ENCODE measurements at regions not wholly inside any gene's neighbourhood (a gene's known extent, or its start where the extent isn't known, plus 50 kb on each side); places are given as distances from the start of the nearest gene placed in this dataset.

GRCh38 chr3:181075098-181075497 lies 85.6 kb upstream of the DNAJC19 start:
- DNase-seq (ENCODE audit: low read depth), result no peak
- no peak overlapping the region for H3K4me3 ChIP-seq (ENCODE audit: low read depth, low read length)
- TF ChIP-seq, protein P1, sequence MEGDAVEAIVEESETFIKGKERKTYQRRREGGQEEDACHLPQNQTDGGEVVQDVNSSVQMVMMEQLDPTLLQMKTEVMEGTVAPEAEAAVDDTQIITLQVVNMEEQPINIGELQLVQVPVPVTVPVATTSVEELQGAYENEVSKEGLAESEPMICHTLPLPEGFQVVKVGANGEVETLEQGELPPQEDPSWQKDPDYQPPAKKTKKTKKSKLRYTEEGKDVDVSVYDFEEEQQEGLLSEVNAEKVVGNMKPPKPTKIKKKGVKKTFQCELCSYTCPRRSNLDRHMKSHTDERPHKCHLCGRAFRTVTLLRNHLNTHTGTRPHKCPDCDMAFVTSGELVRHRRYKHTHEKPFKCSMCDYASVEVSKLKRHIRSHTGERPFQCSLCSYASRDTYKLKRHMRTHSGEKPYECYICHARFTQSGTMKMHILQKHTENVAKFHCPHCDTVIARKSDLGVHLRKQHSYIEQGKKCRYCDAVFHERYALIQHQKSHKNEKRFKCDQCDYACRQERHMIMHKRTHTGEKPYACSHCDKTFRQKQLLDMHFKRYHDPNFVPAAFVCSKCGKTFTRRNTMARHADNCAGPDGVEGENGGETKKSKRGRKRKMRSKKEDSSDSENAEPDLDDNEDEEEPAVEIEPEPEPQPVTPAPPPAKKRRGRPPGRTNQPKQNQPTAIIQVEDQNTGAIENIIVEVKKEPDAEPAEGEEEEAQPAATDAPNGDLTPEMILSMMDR (conservative IDR thresholded peaks at IDR 0.05; ENCODE audit: low read depth, low read length), result no peak

GRCh38 chr3:181066143-181067087 lies 76.9 kb upstream of the DNAJC19 start:
- no peak overlapping the region for H3K4me3 ChIP-seq (ENCODE audit: low read depth, low read length)
- TF ChIP-seq, protein P1 (conservative IDR thresholded peaks at IDR 0.05; ENCODE audit: low read depth, low read length), result no peak
- DNase-seq (ENCODE audit: low read depth), result no peak

DNA sequence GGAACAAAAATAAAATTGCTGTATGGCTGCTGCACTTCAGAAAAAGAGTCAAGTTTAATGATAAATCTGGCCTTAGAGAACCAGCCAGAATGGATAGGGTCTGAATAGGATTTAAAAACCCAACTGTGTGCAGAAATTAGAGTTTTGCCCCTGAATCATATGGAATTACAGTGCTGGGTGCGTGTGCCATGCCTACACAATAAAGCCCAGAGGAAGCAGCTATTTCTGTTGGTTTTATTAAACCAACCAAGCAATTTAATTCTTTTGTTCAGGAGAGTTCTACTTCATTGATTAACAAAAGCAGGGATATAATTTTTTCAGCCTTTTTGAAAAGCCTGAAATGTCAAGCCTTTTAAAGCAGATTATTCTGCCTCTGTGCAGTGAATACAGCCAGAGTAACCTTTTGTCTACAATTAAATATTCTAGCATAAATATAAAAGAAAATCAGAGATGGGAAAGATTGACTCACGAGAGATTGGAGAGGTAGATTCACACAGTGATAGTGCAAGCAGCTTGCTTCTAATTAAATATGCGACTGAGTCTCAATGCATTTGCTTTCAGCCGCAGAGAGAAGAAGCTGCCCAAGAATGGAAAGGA lies 66.7 kb upstream of the DNAJC19 start:
- H3K4me3 ChIP-seq (ENCODE audit: low read depth, low read length), result no peak overlapping the region
- TF ChIP-seq, protein P1 (conservative IDR thresholded peaks at IDR 0.05; ENCODE audit: low read depth, low read length), result no peak
- no peak for DNase-seq (ENCODE audit: low read depth)

- H3K4me3 ChIP-seq (ENCODE audit: low read depth, low read length), result no peak overlapping the region
- TF ChIP-seq, protein P1 (conservative IDR thresholded peaks at IDR 0.05; ENCODE audit: low read depth, low read length), result no peak
- no peak for DNase-seq (ENCODE audit: low read depth)
These were observed 65.0 kb upstream of the DNAJC19 start for GRCh38 chr3:181054538-181054937.

DNA sequence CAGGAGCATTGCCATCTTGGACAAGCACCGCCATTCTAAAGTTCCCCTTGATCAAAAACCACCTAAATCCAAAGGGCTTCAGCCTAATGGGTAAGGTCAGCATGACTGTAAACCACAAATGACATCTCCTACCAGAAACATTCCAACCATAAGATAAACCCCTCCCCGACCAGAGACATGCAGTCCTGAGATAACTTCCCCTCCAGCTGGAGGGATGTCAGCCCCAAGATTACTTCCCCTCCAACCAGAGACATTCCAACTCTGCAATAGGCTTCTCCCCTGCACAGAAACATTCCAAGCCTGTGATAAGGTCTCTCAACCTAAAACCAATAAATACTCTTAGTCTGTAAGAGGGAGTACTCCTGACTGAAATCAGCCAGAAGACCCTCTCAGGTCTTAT lies 62.7 kb upstream of the DNAJC19 start:
- TF ChIP-seq, protein P1 (conservative IDR thresholded peaks at IDR 0.05; ENCODE audit: low read depth, low read length), result no peak
- no peak overlapping the region for H3K4me3 ChIP-seq (ENCODE audit: low read depth, low read length)
- DNase-seq (ENCODE audit: low read depth), result peak; percentile 26

GRCh38 chr3:181050738-181051137 lies 61.2 kb upstream of the DNAJC19 start:
- H3K4me3 ChIP-seq (ENCODE audit: low read depth, low read length), result no peak overlapping the region
- DNase-seq (ENCODE audit: low read depth), result no peak
- TF ChIP-seq, protein P1 (conservative IDR thresholded peaks at IDR 0.05; ENCODE audit: low read depth, low read length), result no peak
